ENCODE measurements at regions not wholly inside any gene's neighbourhood (a gene's known extent, or its start where the extent isn't known, plus 50 kb on each side); places are given as distances from the start of the nearest gene placed in this dataset.

DNA sequence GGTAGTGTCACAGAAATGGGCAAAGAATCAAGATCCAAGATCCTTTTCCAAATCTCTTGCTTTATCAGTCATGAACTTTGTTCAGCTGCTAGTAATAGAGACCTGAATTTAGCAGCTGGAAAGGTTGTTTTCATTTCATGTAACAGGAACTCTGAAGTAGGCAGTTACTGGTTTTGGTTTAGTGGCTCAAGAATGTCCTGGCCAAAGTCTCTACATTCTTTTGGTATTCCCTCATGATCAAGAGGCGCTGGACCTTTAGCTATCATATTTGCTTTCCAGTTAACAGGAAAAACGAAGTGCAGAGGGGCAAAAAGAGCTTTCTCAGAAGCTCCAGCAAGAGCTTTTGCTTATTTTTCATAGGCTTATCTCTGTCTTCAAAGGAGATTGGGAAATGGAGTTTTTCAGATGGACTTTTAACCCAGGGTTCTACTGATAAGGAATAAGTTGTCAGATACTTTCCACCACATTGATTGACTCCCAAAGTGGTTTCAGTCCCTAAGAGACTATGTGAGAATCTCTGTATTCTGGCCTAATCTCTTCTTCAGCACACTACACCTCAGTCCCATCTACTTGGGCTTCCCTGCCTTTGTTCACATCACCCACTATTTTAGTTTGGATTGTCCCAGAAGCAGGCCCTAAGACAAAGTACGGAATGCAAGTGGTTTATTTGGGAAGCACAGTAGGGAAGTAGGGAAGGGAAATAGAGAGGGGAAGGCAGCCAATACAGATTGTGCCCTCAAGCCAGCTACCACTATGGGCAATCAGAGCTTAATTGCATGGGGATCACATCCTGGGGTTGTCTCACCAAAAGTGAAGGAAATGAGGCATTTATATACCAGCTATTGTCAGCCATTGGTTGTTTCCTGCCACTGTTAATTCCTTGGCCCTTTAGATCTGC lies 359.3 kb downstream of the LRRC70 start:
- Histone ChIP-seq H4K20me1 (ENCODE audit: insufficient read depth) (no peaks in the 10 kb centered on the region), H3K79me2 (replicated peaks; ENCODE audit: insufficient read depth, low read length) (no peaks in the 10 kb centered on the region), H3K4me2 (ENCODE audit: low read length) (no peak overlapping the region), H3F3A (ENCODE audit: insufficient read depth, low read length, poor library complexity, severe bottlenecking) (no peaks in the 10 kb centered on the region), H3K9me2 (ENCODE audit: insufficient read depth, low read length) (no peaks in the 10 kb centered on the region), H3K27me3 (ENCODE audit: insufficient read depth, low read depth, low read length) (no peaks in the 10 kb centered on the region), H3K9me3 (ENCODE audit: low read length) (no peaks in the 10 kb centered on the region), H3K9ac (ENCODE audit: low read length) (no peak overlapping the region), H3K27ac (ENCODE audit: low read length) (no peak overlapping the region), H2AFZ (ENCODE audit: low read depth, low read length) (no peak overlapping the region), H3K4me3 (ENCODE audit: low read length) (no peak overlapping the region), H3K36me3 (ENCODE audit: insufficient read depth, low read length) (no peaks in the 10 kb centered on the region)
- no peak for TF ChIP-seq EP300 (conservative IDR thresholded peaks at IDR 0.05; ENCODE audit: poor library complexity, severe bottlenecking)
- TF ChIP-seq, protein P1, sequence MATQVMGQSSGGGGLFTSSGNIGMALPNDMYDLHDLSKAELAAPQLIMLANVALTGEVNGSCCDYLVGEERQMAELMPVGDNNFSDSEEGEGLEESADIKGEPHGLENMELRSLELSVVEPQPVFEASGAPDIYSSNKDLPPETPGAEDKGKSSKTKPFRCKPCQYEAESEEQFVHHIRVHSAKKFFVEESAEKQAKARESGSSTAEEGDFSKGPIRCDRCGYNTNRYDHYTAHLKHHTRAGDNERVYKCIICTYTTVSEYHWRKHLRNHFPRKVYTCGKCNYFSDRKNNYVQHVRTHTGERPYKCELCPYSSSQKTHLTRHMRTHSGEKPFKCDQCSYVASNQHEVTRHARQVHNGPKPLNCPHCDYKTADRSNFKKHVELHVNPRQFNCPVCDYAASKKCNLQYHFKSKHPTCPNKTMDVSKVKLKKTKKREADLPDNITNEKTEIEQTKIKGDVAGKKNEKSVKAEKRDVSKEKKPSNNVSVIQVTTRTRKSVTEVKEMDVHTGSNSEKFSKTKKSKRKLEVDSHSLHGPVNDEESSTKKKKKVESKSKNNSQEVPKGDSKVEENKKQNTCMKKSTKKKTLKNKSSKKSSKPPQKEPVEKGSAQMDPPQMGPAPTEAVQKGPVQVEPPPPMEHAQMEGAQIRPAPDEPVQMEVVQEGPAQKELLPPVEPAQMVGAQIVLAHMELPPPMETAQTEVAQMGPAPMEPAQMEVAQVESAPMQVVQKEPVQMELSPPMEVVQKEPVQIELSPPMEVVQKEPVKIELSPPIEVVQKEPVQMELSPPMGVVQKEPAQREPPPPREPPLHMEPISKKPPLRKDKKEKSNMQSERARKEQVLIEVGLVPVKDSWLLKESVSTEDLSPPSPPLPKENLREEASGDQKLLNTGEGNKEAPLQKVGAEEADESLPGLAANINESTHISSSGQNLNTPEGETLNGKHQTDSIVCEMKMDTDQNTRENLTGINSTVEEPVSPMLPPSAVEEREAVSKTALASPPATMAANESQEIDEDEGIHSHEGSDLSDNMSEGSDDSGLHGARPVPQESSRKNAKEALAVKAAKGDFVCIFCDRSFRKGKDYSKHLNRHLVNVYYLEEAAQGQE (IDR thresholded peaks at IDR 0.05; ENCODE audit: borderline replicate concordance) = no peak
- TF ChIP-seq MXI1 (conservative IDR thresholded peaks at IDR 0.05; ENCODE audit: poor library complexity, severe bottlenecking) = no peak
- no peak for TF ChIP-seq EZH2 (IDR thresholded peaks at IDR 0.05; ENCODE audit: borderline replicate concordance, insufficient read depth, low read length, poor library complexity, severe bottlenecking)
- no peak for TF ChIP-seq SMC3 (conservative IDR thresholded peaks at IDR 0.05; ENCODE audit: poor library complexity)
- no peak for TF ChIP-seq RAD21 (conservative IDR thresholded peaks at IDR 0.05)
- TF ChIP-seq, protein P2, sequence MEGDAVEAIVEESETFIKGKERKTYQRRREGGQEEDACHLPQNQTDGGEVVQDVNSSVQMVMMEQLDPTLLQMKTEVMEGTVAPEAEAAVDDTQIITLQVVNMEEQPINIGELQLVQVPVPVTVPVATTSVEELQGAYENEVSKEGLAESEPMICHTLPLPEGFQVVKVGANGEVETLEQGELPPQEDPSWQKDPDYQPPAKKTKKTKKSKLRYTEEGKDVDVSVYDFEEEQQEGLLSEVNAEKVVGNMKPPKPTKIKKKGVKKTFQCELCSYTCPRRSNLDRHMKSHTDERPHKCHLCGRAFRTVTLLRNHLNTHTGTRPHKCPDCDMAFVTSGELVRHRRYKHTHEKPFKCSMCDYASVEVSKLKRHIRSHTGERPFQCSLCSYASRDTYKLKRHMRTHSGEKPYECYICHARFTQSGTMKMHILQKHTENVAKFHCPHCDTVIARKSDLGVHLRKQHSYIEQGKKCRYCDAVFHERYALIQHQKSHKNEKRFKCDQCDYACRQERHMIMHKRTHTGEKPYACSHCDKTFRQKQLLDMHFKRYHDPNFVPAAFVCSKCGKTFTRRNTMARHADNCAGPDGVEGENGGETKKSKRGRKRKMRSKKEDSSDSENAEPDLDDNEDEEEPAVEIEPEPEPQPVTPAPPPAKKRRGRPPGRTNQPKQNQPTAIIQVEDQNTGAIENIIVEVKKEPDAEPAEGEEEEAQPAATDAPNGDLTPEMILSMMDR (IDR thresholded peaks at IDR 0.05; ENCODE audit: poor library complexity, severe bottlenecking) = no peak
- no peak for TF ChIP-seq POLR2AphosphoS5 (IDR thresholded peaks at IDR 0.05)
- TF ChIP-seq TAF1 (IDR thresholded peaks at IDR 0.05; ENCODE audit: low read depth) = no peak

DNA sequence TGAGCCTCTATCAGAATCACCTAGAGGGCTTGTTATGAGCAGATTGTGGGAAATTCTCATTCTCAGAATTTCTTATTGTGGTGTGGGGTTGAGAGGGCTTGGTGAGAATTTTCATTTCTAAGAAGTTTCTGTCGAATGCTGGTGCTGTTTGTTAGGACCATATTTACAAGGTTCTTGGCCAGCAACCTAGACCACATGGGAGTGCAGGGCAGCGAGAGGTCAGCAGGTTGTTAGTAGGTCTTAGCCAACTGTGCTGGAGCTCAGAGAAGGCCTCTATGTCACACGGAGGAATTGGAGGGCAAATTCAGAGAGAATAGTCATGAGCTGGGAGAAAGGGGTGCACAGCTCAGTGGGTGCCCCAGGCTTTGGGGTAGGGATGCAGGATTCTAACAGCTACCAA lies 357.0 kb downstream of the LRRC70 start:
- Histone ChIP-seq H3K9ac (ENCODE audit: low read length) (no peak overlapping the region), H3K9me3 (ENCODE audit: low read length) (no peaks in the 10 kb centered on the region), H3K4me3 (ENCODE audit: low read length) (no peak overlapping the region), H2AFZ (ENCODE audit: low read depth, low read length) (no peak overlapping the region), H4K20me1 (ENCODE audit: insufficient read depth) (no peaks in the 10 kb centered on the region), H3F3A (ENCODE audit: insufficient read depth, low read length, poor library complexity, severe bottlenecking) (no peaks in the 10 kb centered on the region), H3K27ac (ENCODE audit: low read length) (no peak overlapping the region), H3K36me3 (ENCODE audit: insufficient read depth, low read length) (no peaks in the 10 kb centered on the region), H3K4me2 (ENCODE audit: low read length) (no peak overlapping the region), H3K79me2 (replicated peaks; ENCODE audit: insufficient read depth, low read length) (no peaks in the 10 kb centered on the region), H3K27me3 (ENCODE audit: insufficient read depth, low read depth, low read length) (no peaks in the 10 kb centered on the region), H3K9me2 (ENCODE audit: insufficient read depth, low read length) (no peaks in the 10 kb centered on the region)
- TF ChIP-seq, protein P1 (IDR thresholded peaks at IDR 0.05; ENCODE audit: borderline replicate concordance) = no peak
